HCT116 (cell line): ENCODE measurements at regions not wholly inside any gene's neighbourhood (a gene's known extent, or its start where the extent isn't known, plus 50 kb on each side); places are given as distances from the start of the nearest gene placed in this dataset.

Experiments
- ATAC-seq: fragments of 200-7000 bp; cut with Tn5 transposase; 2 replicates; pipeline ENCODE4 v1.9.1; 2020; ENCODE audit warnings: mild to moderate bottlenecking, moderate library complexity
- BruUV-seq: library from RNA; stranded (reverse); fragments of 400-500 nt; replicated peaks from 2 replicates; lab custom pipeline; 2021; lab: Mats Ljungman, UMichigan
- CTCF ChIA-PET: fragments of 300-600 bp; sonication (Branson Sonifier 250); formaldehyde crosslinking; loops from one replicate; lab custom pipeline; 2021; ENCODE audit warnings: antibody characterized with exemption; lab: Charles Lee
- POLR2A ChIA-PET: fragments of 300-600, 350-600 bp; sonication (Branson Sonifier 250); formaldehyde crosslinking; loops from one replicate; lab custom pipeline; 2021; ENCODE audit warnings: antibody characterized with exemption; lab: Charles Lee
- RAD21 ChIA-PET, 2 experiments: fragments of 300-600 bp; sonication (Branson Sonifier 250); formaldehyde crosslinking; loops; one replicate each; lab custom pipeline; 2023; ENCODE audit warnings: low total read pairs in 2 of 2; ENCODE audit not compliant: uncharacterized antibody in 2 of 2, unreplicated experiment in 2 of 2, low non-redundant PET in 1 of 2; lab: Charles Lee
- DNase-seq: peaks from one replicate; pipeline ENCODE4 v3.0.0-alpha.2; 2010; ENCODE audit warnings: low read depth, low spot score
- H2AFZ ChIP-seq: fragments of 200-600 bp; shearing (Covaris generic), sonication (generic); 2 replicates; pipeline ENCODE4 v1.6.1; 2017; ENCODE audit warnings: low read depth, mixed run types, mixed read lengths, antibody characterized with exemption, low read length; ENCODE audit not compliant: poor library complexity, severe bottlenecking
- H3K27ac ChIP-seq: 2 replicates; pipeline ENCODE4 v1.5.1; 2012; ENCODE audit warnings: low read depth, low read length
- H3K27me3 ChIP-seq: fragments of 200-600 bp; sonication (generic); 2 replicates; pipeline ENCODE4 v1.6.1; 2016; ENCODE audit warnings: mixed run types, low read length, mixed read lengths; ENCODE audit not compliant: insufficient read depth
- H3K36me3 ChIP-seq, 2 experiments: fragments of 200-500 bp in 1 of 2; fragments of 200-600 bp in 1 of 2; sonication (Bioruptor generic) in 1 of 2; sonication (generic) in 1 of 2; 2 replicates each; pipeline versions ENCODE4 v1.5.1 to v1.6.1; 2014 to 2016; ENCODE audit warnings: low read length in 2 of 2, inconsistent platforms in 1 of 2, mixed read lengths in 1 of 2, mixed run types in 1 of 2; ENCODE audit not compliant: insufficient read depth in 2 of 2, control insufficient read depth in 1 of 2
- H3K4me1 ChIP-seq, 2 experiments: fragments of 200-600 bp in 1 of 2; sonication (generic) in 1 of 2; 2 replicates each; pipeline versions ENCODE4 v1.5.1 to v1.6.1; 2012 to 2017; ENCODE audit warnings: low read length in 2 of 2, inconsistent platforms in 1 of 2, mild to moderate bottlenecking in 1 of 2, mixed read lengths in 1 of 2, mixed run types in 1 of 2, moderate library complexity in 1 of 2; ENCODE audit not compliant: insufficient read depth in 2 of 2, control insufficient read depth in 1 of 2
- H3K4me2 ChIP-seq: fragments of 200-600 bp; sonication (generic); 2 replicates; pipeline ENCODE4 v1.6.1; 2017; ENCODE audit warnings: mixed run types, low read length, mixed read lengths
- H3K4me3 ChIP-seq, 2 experiments: fragments of 200-600 bp in 1 of 2; sonication (generic) in 1 of 2; replicated peaks in 1 of 2; 2 replicates each; pipeline ENCODE4 v1.5.1; 2011 to 2016; ENCODE audit warnings: low read length in 2 of 2, control low read depth in 1 of 2, low read depth in 1 of 2, mild to moderate bottlenecking in 1 of 2, mixed read lengths in 1 of 2, mixed run types in 1 of 2
- H3K79me2 ChIP-seq: fragments of 200-600 bp; sonication (generic); 2 replicates; pipeline ENCODE4 v1.6.1; 2017; ENCODE audit warnings: mild to moderate bottlenecking, mixed run types, low read length, moderate library complexity, mixed read lengths; ENCODE audit not compliant: insufficient read depth
- H3K9ac ChIP-seq: fragments of 200-600 bp; sonication (generic); 2 replicates; pipeline ENCODE4 v1.6.1; 2016; ENCODE audit warnings: low read length, mixed read lengths
- H3K9me2 ChIP-seq: fragments of 200-600 bp; sonication (generic), shearing (Covaris generic); 2 replicates; pipeline ENCODE4 v1.6.1; 2017; ENCODE audit warnings: mixed run types, mild to moderate bottlenecking, moderate library complexity; ENCODE audit not compliant: insufficient read depth
- H3K9me3 ChIP-seq, 2 experiments: fragments of 200-500 bp in 1 of 2; fragments of 200-600 bp in 1 of 2; sonication (Bioruptor generic) in 1 of 2; sonication (generic) in 1 of 2; 2 replicates each; pipeline ENCODE4 v1.6.1; 2014 to 2017; ENCODE audit warnings: low read length in 2 of 2, mixed read lengths in 2 of 2, inconsistent platforms in 1 of 2, low read depth in 1 of 2, mild to moderate bottlenecking in 1 of 2, mixed run types in 1 of 2, moderate library complexity in 1 of 2; ENCODE audit not compliant: control insufficient read depth in 1 of 2, insufficient read depth in 1 of 2
- H4K20me1 ChIP-seq: fragments of 200-600 bp; sonication (generic), shearing (Covaris generic); 2 replicates; pipeline ENCODE4 v1.6.1; 2017; ENCODE audit warnings: mixed run types, mild to moderate bottlenecking, moderate library complexity; ENCODE audit not compliant: insufficient read depth
- CBX3 ChIP-seq: IDR thresholded peaks from 2 replicates; pipeline ENCODE4 v1.6.1; 2012; ENCODE audit warnings: low read depth
- CEBPB ChIP-seq: IDR thresholded peaks from 2 replicates; pipeline ENCODE4 v1.6.1; 2012; ENCODE audit warnings: low read depth
- ELF1 ChIP-seq: IDR thresholded peaks from 2 replicates; pipeline ENCODE4 v1.6.1; 2012; ENCODE audit warnings: low read depth, borderline replicate concordance
- EZH2 ChIP-seq: fragments of 200-600 bp; sonication (generic); IDR thresholded peaks from 2 replicates; pipeline ENCODE4 v1.6.1; 2017; ENCODE audit warnings: antibody characterized with exemption, mixed run types
- EZH2phosphoT487 ChIP-seq: fragments of 200-600 bp; IDR thresholded peaks from 2 replicates; pipeline ENCODE4 v1.6.1; 2018; ENCODE audit warnings: antibody characterized with exemption, borderline replicate concordance
- FOSL1 ChIP-seq: IDR thresholded peaks from 2 replicates; pipeline ENCODE4 v1.6.1; 2012; ENCODE audit warnings: low read depth
- JUND ChIP-seq: IDR thresholded peaks from 2 replicates; pipeline ENCODE4 v1.6.1; 2012
- POLR2AphosphoS5 ChIP-seq: IDR thresholded peaks from 2 replicates; pipeline ENCODE4 v1.6.1; 2011; ENCODE audit warnings: mild to moderate bottlenecking, low read depth, low read length, moderate library complexity
- REST ChIP-seq: IDR thresholded peaks from 2 replicates; pipeline ENCODE4 v1.6.1; 2012; ENCODE audit warnings: low read depth
- SIN3A ChIP-seq: IDR thresholded peaks from 2 replicates; pipeline ENCODE4 v1.6.1; 2012; ENCODE audit warnings: low read depth
- ZBTB33 ChIP-seq: IDR thresholded peaks from 2 replicates; pipeline ENCODE4 v1.6.1; 2011; ENCODE audit warnings: mild to moderate bottlenecking, low read length, moderate library complexity; ENCODE audit not compliant: insufficient replicate concordance; ENCODE audit errors: extremely low read depth
- ZFX ChIP-seq: fragments of 450-650 bp; IDR thresholded peaks from 2 replicates; pipeline ENCODE4 v1.6.1; 2017
- ZNF274 ChIP-seq: fragments of 200-500 bp; sonication (Bioruptor generic); IDR thresholded peaks from 2 replicates; pipeline ENCODE4 v1.6.1; 2014; ENCODE audit warnings: mild to moderate bottlenecking, low read depth, low read length, inconsistent platforms
- intact Hi-C: fragments of 100-400 bp; cut with micrococcal nuclease; formaldehyde crosslinking; loops from 2 replicates; pipeline ENCODE4 v1.10.0; 2022

- CTCF ChIA-PET = interaction anchor here (0.9 kb wide), 1 partner anchor 9 kb away, joined by 3 read pairs; no protein-coding TSS in a partner anchor
- H3K9ac ChIP-seq = no peak overlapping the region
- no peaks in the 10 kb centered on the region for H3K79me2 ChIP-seq
- peaks cover 25% of the 10 kb centered on the region for H3K27me3 ChIP-seq
- H3K4me3 ChIP-seq = no peak overlapping the region
- no peaks in the 10 kb centered on the region for H3K9me3 ChIP-seq
- TF ChIP-seq FOSL1 (no peak), EZH2 (no peak), SIN3A (no peak), ELF1 (no peak), CEBPB (no peak), ZFX (no peak), REST (no peak), JUND (no peak), EZH2phosphoT487 (no peak), CBX3 (no peak), POLR2AphosphoS5 (no peak), ZNF274 (no peak), ZBTB33 (no peak)
- no peak for ATAC-seq
- intact Hi-C loops = no loop called here
- POLR2A ChIA-PET = no interaction called here
- no peak overlapping the region for H3K4me2 ChIP-seq
- H4K20me1 ChIP-seq = no peaks in the 10 kb centered on the region
- RAD21 ChIA-PET = no interaction called here
- H3K9me2 ChIP-seq = no peaks in the 10 kb centered on the region
- BruUV-seq = no TSS peak
- no peak overlapping the region for H3K27ac ChIP-seq
- H3K36me3 ChIP-seq = no peaks in the 10 kb centered on the region
- H3K4me1 ChIP-seq = no peaks in the 10 kb centered on the region
- DNase-seq = no peak
- no peak overlapping the region for H2AFZ ChIP-seq
Observed at GRCh38 chr4:17313194-17313593, 198.7 kb downstream of the QDPR start.
